GM12873 (cell line): ENCODE measurements at regions not wholly inside any gene's neighbourhood (a gene's known extent, or its start where the extent isn't known, plus 50 kb on each side); places are given as distances from the start of the nearest gene placed in this dataset.

Experiments
- CTCF ChIP-seq: IDR thresholded peaks from 2 replicates; pipeline ENCODE4 v1.5.1; 2012; ENCODE audit warnings: low read depth, mild to moderate bottlenecking, moderate library complexity, low read length, control low read depth; ENCODE audit not compliant: insufficient read depth; ENCODE audit errors: missing control alignments

- no peak for TF ChIP-seq CTCF
Observed at GRCh38 chr20:11178946-11179654, 505.3 kb upstream of the JAG1 start.

- TF ChIP-seq CTCF = no peak
Observed at GRCh38 chr20:11180186-11180585, 506.4 kb upstream of the JAG1 start.

- TF ChIP-seq CTCF = no peak
Observed at GRCh38 chr20:11181966-11182365, 508.2 kb upstream of the JAG1 start.

GRCh38 chr20:11182720-11183119, 508.9 kb upstream of the JAG1 start:
- no peak for TF ChIP-seq CTCF

- TF ChIP-seq CTCF = no peak
Observed at GRCh38 chr20:11186301-11187008, 512.7 kb upstream of the JAG1 start.

GRCh38 chr20:11188843-11189603, 515.2 kb upstream of the JAG1 start:
- no peak for TF ChIP-seq CTCF

GRCh38 chr20:11190741-11191140, 516.9 kb upstream of the JAG1 start:
- TF ChIP-seq CTCF = no peak
